Breast epithelium (tissue), 3 donors: ENCODE measurements at regions not wholly inside any gene's neighbourhood (a gene's known extent, or its start where the extent isn't known, plus 50 kb on each side); places are given as distances from the start of the nearest gene placed in this dataset.

Experiments used
- CTCF ChIP-seq, 3 donors: fragments of 450-650 bp; IDR thresholded peaks; one replicate each; pipeline ENCODE4 v1.5.1; 2016 to 2017; ENCODE audit warnings: antibody characterized with exemption in 3 of 3, mild to moderate bottlenecking in 3 of 3, moderate library complexity in 3 of 3
- POLR2A ChIP-seq: fragments of 450-650 bp; IDR thresholded peaks from one replicate; pipeline ENCODE4 v1.6.1; 2016; ENCODE audit warnings: antibody characterized with exemption, mild to moderate bottlenecking, moderate library complexity
- POLR2AphosphoS5 ChIP-seq, 3 donors: sonication (generic); formaldehyde crosslinking; IDR thresholded peaks; one replicate each; pipeline ENCODE4 v1.6.1; 2017; ENCODE audit warnings: antibody characterized with exemption in 3 of 3

GRCh38 chr18:30927042-30927441, 115.5 kb downstream of the DSC3 start:
- TF ChIP-seq CTCF (IDR thresholded peaks at IDR 0.05) (no peak), POLR2A (no peak), POLR2AphosphoS5 (IDR thresholded peaks at IDR 0.05) (no peak)
